GM19372 (cell line): ENCODE measurements at regions not wholly inside any gene's neighbourhood (a gene's known extent, or its start where the extent isn't known, plus 50 kb on each side); places are given as distances from the start of the nearest gene placed in this dataset.
"Not testable (repeated sequence)": the region's sequence is repeated elsewhere in the genome, so short reads cannot be mapped to it uniquely, and the experiment has no call there.

Experiments used
- ATAC-seq: cut with Tn5 transposase; IDR thresholded peaks from one replicate; pipeline ENCODE4 v1.9.1; 2021; ENCODE audit warnings: mild to moderate bottlenecking, low read depth, moderate library complexity; ENCODE audit not compliant: unreplicated experiment

DNA sequence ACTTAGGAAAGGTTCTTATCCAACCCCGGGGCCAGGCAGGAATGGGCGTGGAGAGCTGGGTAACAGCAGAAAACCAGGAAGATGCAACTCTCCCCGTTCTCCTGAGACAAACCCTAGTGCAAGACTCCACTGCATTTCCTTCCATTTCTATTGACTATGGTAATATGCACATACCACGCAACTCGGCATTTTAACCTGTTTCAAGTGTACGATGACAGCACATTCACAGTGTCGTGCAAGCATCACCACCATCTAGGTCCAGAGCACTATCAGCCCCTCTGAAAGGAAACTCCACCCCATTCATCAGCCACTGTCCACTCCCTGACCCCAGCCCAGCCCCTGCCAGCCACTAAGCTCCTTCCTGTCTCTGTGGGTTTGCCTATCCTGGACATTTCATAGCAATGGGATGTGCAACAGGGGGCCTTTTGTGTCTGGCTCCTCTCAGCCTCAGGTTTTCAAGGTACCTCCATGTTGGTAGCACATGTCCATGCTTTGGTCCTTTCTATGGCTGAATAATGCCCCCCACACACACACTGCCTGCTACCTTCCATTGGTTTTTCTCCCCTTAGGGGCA is 441.9 kb downstream of the SOX9 start:
- ATAC-seq, result no peak

DNA sequence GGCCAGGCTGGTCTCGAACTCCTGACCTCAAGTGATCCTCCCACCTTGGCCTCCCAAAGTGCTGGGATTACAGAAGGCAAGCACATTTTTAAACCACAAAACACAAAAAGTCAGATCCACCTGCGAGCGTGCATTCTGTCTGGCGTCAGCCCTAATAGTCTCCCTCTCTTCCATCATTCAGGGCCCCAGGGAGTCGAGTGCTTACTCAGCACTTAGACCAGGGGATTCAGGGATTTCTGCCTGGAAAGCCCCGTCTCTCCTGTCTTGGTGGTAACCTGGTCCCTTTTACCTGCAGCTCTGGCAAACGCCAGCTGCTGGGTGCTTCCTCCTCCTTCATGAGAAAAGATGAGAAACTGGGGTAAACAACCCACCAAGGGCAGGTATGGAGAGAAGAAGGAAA is 443.1 kb downstream of the SOX9 start:
- ATAC-seq, result no peak

DNA sequence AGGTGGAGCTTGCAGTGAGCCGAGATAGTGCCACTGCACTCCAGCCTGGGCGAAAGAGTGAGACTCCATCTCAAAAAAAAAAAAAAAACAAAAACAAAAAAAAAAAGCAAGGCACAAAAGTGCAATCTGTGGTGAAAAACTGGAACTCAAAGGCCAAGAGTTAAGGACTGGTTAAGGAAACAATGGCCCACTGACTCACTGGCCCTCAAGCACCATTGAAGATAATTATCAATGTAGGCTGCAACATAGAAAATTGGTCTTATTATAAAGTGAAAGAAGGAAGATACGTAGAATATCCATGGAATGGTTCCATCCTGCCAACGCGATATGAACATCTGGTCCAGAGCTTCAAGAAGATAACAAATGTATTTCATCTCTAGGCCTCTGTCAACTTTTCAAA is 444.2 kb downstream of the SOX9 start:
- ATAC-seq, result no peak

DNA sequence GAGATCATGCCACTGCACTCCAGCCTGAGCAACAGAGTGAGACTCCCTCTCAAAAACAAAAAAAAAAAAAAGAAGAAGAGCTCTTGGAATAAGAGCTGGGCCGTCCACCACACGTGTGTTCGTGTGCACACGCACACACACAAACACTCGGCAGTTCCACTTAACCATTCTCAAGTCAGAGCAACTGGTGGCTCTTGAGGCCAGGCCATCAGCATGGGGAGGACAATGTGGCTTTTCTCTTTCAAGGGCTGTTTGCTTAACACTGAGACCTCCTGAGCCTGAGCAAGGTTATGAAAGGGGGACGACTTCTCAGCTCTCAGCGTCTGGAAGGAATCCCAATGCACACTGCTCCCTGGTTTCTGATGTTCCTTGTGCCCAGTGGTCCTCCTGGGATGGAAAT is 444.9 kb downstream of the SOX9 start:
- ATAC-seq, result no peak

DNA sequence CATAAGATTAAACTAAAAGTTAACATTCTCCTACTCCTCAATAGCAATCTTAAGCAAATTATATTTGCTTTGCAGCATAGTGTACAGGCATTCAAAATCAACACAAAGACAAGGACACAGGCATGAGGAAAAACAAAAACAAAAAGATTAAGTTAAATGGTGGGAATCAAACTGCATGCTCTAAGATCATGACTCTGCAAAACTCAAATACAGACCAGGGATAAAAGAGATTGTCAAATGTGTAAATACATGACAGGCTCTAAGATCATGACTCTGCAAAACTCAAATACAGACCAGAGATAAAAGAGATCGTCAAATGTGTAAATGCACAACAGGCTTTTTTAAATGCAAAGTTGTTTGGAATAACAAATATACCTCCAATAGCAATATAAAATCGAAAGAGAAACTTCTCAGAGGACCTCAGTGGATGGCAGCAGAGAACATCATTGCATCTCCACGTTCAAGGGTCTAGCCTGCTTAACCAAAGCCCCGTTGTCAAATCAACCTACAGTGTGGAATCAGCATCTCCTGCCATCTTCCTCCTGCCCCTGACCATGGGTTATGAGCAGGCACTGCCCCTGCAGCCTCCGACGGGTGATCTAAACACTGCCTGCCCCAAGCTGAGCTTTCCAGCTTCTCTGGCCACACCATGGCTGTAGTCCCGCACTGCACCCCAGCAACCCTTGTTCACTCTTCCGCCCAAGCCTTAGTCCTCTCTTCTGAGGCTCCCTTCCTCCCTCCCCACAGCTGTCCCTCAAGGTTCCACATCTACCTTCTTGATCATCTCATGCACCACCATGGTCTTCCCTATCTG is 446.1 kb downstream of the SOX9 start:
- ATAC-seq, result no peak

DNA sequence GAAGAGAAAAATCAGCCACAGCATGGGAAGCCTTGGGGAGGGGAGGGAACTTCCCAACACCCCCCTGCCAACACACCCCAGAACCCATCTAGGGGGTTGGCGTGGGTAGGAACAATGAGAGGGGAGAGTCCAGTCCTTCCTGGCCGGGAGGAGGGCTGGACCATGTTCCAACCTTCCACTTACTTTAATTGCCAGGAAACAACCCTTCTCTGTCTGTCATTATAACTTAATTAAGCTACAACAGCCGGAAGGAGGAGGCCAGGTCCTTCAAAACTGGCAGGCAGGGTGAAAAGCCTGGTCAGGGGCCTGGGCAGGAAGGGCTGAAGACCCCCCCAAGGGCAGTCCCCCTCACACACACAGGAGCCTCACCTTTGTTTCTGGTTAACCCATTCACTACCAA is 447.0 kb downstream of the SOX9 start:
- ATAC-seq, result no peak

DNA sequence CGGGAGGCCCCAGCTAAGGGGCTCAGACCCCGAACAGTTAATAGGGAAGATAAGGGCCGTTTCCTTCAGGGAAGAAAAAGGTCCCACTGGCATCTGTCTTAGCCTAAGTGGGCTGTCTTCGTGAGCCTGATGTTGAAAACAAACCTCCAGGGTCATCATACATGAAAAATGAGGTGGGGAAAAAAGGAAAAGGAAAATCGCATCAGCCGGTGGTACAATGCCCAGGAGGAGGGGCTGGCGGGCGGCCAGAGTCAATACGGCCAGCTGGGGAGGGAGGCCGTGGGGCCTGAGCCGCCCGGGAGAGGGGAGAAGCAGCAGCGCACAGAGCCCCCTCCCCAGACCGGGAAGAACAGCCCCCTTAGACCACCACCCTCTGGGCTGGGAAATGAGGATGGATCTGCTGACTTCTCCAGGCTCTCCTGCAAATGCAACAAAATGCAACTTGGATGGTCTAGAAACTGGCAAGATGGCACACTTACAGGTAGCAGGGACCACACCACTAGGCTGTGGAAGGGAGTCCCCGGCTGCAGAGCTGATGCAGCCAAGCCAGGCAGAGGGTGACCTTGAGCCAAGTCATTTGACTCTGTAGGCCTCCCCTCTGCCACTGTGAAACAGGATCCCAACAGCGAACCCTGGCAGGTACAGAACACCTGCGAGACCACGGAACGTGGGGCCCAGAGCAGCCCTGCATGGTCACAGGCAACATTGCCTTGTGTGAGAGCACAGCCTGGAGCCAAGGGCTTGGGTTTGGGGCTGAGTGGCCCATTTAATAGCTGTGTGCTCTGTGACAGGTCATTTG is 448.5 kb downstream of the SOX9 start:
- ATAC-seq, result no peak

DNA sequence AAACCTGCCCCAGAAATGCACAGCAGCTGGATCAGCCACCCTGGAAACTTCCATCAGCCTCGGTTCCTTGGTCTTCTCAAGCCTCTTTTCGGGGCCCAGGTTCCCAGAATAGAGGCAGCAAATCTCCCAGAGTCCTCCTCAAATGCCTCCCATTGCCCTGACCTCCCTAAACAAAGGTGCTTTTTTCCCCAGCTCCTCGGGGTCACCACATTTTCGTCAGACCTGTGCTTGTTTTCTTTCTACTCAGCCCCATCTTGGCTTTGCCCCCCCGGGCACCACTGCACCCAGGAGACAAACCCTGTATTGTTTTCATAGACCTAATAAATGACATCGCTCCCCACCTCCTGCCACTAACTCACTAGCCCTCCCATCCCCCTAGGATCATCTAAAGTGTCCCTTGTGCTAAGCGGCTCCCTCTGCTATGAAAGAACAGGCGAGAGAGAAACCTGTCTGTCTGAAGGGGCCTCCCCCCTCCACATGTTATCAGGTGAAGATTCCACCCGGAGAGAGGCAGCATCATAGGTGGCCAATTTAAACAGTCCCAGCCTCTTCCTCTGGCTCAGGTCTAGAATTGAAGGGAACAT is 451.1 kb downstream of the SOX9 start:
- ATAC-seq, result no peak

DNA sequence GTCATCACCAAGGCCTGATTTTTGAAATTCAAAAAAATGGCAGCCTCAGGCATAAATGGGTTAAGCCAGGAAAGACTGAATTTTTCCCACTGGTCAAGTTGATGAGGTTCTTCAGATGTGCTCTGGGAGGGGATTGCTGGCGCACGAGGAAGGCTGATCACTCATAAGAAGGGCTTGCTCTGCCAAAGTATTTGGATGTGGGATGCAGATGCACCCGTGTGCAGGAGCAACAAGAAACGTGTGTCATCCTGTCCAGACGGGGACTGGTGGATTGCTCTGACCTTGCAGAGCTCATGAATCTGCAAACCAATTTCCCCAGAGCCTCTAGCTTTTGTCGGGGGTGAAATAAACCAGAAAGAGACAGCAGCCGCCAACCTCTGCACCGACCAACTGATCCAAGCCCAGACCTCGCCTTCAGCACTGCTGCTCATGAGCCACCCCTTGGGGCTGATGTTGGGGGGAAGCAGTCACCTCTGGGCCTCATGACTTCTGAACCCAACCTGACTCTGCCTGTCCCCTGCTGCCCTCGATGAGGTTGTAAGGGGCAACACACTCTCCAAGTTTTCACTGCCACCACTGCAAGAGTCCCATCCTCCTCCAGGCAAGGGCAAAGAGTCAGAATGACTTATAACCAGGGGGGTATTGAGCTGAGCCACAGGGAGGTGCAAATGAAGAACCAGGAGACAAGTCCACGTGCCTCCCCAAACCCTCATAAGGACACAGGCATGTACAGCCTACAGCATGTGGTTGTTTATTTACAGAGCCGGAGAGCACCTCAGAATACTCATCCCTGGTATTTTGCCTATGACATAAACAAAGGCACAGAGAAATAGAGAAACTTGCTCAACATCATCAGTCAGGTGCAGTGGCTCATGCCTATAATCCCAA is 452.0 kb downstream of the SOX9 start:
- ATAC-seq, result no peak

DNA sequence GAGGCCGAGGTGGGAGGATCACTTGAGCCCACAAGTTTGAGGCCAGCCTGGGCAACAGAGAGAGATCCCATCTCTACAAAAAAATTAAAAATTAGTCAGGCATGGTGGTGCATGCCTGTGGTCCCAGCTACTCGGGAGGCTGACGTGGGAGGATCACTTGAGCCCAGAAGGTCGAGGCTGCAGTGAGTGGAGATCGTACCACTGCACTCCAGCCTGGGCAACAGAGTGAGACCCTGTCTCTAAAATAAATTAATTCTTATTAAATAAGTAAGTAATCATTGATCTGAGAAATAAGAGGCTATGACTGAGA is 452.6 kb downstream of the SOX9 start:
- not testable (repeated sequence) for ATAC-seq

DNA sequence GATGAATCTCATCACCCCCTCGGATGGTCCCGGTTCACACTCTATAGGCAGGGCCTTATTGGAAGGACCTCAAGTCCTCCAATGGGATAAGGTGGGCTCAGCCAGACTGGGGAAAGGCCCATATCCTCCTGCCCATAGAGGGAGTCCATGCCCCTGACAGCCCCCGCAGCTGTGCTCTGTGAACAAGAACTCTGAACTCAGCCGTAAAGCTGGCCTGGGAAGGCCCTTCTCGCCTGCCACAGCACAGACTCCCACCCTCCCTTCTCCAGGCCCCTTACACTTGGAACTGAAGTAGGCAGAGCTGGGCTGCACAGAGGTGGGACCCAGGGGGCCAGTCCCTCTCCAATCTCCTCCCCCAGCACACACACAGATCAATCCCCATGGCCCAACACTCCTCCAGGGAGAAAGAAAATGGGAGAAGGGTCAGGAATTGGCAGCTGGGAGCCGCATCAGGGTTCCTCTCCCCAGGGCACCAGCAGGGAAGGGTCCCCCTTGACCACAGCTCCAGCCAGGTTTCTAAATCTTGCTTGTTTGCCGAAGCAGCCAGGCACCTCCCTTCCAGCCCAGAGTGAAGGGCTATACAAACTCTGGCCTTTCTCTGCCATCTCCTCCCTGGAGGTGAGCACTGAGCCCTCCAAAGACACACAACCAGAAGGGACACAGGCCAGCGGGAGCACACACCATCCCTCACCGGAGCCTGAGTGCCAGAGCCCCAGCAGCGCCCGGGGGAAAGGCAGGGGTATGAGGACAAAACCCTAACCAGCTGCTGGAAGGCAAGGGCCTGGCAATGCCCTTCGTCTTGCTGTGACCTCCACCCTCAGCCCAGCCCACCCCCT is 454.1 kb downstream of the SOX9 start:
- ATAC-seq, result no peak

DNA sequence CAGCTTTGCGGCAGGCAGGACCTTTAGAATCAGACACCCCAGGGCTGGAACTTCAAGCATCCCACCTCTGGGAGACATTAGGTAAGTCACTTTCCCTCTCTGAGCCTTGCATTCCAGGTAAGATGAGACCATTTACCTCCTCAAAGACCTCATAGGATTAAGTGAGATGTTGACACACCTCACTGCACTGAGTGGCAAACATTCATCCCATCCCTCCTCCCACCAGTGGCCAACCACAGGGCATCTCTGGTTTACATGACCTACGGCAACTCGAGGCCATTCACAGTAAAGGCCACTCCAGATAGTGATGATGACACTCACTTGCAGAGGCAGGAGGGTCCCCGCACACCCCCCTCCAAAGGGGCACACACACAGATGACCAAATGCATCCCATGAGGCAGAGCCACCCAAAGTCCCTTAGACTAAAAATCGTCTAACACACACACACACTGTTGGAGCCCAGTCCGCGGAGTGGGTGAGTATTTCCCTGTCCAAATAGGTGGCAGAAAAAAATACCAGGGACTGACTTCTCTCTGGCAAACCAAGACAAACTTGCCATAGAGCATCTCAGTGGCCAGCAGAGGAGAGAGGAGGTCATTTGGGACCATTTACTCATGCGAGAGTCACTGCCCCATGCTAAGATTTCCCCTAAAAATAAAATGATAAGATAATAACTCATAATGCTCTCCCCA is 454.9 kb downstream of the SOX9 start:
- ATAC-seq, result no peak

DNA sequence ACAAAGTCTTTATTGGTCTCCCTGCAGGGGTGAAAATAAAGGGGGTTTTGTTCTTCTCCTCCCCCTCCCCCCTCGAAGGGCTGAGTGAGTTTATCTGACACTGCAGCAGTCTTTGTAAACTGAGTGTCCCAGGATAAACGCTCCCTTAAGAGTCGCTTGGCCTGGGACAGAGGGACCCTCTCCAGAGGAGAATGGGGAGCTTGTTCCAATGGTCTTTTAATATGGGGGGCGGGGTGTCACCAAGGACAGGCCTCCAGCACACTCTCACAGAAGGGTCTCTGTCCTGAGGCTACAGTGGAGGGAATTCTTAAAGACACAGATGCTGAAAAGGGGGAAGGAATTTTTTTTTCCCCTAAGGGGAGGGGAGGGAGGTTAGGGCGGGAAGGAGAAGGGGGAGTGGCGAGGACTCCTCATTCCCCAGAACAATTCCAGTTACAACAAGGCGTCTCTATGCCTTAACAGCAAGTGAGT is 455.5 kb downstream of the SOX9 start:
- no peak for ATAC-seq

DNA sequence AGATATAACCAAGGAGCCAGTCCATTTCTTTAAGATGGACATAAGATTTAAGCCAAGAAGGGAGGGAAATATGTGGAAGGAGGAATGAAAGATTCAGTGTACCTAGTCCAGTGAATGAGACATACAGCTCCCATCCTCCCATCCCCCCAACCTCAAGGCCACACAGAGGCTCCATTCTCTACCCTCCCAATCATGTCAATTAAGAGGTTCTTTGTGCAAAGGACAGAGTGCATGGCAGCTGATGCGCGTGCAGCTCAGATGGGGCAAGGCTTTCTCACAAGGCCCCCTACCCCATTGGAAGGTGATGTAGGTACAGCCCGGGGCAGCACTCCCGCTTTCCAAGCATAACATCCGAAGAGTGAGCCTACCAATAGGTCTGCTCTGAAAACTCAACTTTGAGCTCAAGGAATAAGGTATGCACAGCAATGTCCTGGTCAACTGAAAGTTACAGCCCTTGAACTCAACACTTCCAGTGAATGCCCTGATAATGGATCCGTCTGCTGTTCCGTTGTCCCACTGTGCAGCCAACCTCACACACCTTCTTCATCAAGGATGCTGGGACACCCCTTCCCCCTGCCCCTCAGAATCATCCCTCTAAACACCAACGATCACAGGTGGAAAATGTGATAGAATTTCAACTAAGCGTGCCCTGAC is 458.1 kb downstream of the SOX9 start:
- no peak for ATAC-seq

DNA sequence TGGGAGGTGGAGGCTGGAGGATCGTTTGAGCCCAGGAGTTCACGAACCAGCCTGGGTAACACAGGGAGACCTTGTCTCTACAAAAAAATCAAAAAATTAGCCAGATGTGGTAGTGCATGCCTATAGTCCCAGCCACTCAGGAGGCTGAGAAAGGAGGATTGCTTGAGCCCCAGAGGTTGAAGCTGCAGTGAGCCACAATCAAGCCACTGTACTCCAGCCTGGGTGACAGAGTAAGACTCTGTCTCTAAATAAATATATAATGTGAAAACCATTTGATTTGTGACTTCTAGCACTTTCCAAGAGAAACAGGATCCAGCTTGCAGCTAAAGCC is 459.1 kb downstream of the SOX9 start:
- ATAC-seq, result no peak

DNA sequence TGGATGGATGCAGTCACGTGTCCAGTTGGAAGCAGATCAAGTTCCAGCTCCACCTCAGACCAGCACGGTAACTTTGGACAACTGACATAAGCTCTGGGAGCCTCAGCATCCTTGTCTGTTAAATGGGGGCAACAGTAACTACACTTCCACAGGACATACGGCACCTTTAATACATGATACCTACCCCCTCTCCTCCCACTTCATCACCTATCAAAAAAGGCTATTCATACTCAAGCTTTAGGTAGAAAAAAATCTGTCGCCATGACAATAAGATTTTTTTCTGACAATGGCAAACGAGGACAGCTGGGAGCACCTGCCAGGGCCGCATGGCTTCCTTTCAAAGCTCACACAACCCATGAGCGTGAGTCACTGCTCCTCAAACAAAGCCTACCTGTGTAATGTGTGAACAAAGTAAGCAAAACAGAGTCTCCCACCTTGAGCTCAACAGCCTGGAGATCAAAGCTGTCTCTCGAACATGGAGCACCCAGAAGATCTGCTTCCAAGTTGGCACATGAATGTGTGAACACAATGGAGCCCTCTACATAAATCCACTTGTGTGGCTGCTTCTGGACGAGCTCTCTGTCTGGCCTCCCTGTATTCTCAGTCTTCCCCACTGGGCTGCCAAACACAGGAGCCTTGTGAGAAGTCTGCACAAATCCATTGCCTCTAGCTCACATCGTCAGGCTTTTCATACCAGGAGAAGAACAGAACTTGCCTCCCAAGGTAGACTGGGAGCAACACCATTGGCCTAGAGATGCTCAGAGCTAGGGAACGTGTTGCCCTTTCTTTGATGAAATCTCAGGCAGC is 459.7 kb downstream of the SOX9 start:
- ATAC-seq, result no peak

DNA sequence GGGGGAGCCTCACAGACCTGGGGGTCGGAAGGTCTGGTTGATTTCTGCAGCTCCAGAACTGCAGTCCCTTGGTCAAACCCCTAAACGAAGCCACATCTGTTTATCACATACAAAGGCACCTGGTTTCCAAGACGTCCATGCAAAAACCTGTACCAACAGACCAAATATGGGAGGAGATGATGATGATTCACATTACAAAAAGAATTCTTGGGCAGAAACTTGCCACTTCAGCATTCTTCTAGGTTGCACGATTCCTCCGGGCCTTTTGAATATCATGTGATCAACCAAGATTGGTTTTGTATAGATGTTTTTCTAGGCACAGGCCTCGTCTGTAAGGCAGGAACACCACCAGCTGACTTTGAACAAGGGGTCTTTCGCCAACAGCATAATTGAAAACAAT is 466.3 kb downstream of the SOX9 start:
- no peak for ATAC-seq
